Psoas muscle (tissue), 7 donors: ENCODE measurements at regions not wholly inside any gene's neighbourhood (a gene's known extent, or its start where the extent isn't known, plus 50 kb on each side); places are given as distances from the start of the nearest gene placed in this dataset.

Experiments
- ATAC-seq, 4 donors: fragments of 200-7000 bp; cut with Tn5 transposase; one replicate each; pipeline ENCODE4 v1.9.1; 2020; ENCODE audit warnings: moderate library complexity in 3 of 4, mild to moderate bottlenecking in 2 of 4
- DNase-seq, 2 donors: peaks; one replicate each; pipeline ENCODE4 v3.0.0-alpha.2; 2020
- H3K27ac ChIP-seq: fragments of 200-600 bp; one replicate; pipeline ENCODE4 v1.8.0; 2022
- H3K27me3 ChIP-seq, 3 donors: fragments of 200-600 bp in 1 of 3; one replicate each; pipeline versions ENCODE4 v1.6.1 to v1.8.0; 2013 to 2022; ENCODE audit warnings: low read length in 2 of 3, mild to moderate bottlenecking in 2 of 3, moderate library complexity in 1 of 3; ENCODE audit not compliant: insufficient read depth in 3 of 3
- H3K36me3 ChIP-seq, 2 donors: fragments of 200-600 bp in 1 of 2; one replicate each; pipeline versions ENCODE4 v1.6.1 to v1.8.0; 2013 to 2022; ENCODE audit warnings: low read depth in 1 of 2, mild to moderate bottlenecking in 1 of 2, moderate library complexity in 1 of 2; ENCODE audit not compliant: insufficient read depth in 1 of 2
- H3K4me1 ChIP-seq: fragments of 200-600 bp; one replicate; pipeline ENCODE4 v1.8.0; 2022
- H3K4me3 ChIP-seq: fragments of 200-600 bp; one replicate; pipeline ENCODE4 v1.8.0; 2022; ENCODE audit warnings: mild to moderate bottlenecking
- H3K9me3 ChIP-seq: fragments of 200-600 bp; one replicate; pipeline ENCODE4 v1.8.0; 2022
- CTCF ChIP-seq: fragments of 200-600 bp; IDR thresholded peaks from one replicate; pipeline ENCODE4 v1.8.0; 2022; ENCODE audit warnings: antibody characterized with exemption
- WGBS, 3 donors: extraction: QIAGEN DNeasy Blood & Tissue Kit; methylation state at CpG; one replicate each; pipeline versions ENCODE4 v1.1.6 to v1.1.7; 2013; 5-methylcytosine and 5-hydroxymethylcytosine counted together
- intact Hi-C, 2 donors: fragments of 100-400 bp; cut with DNase I; formaldehyde crosslinking; loops; one replicate each; pipeline versions ENCODE4 v1.11.0 to v1.14.2; 2022
- donor health status: healthy with polysubstance abuse.
- donor health status: DM: no; HTN: no; CAD: no; lungs with moderate emphysema.
- donor health status: Bipolar disorder and iron deficiency.
- donor health status: healthy.
- donor health status: DM: yes; HTN: yes; CAD: no.
- donor health status: DM: no; HTN: no; CAD: no.
- donor health status: DM: yes; HTN: yes; CAD: no.

GRCh38 chr1:175884369-175884768 is 141.0 kb upstream of the TNR start:
- intact Hi-C loops, result loop anchor here (10.0 kb wide), 2 partner anchors 730 to 740 kb away; no protein-coding TSS in a partner anchor
- H3K4me3 ChIP-seq, result no peak overlapping the region

GRCh38 chr1:175882192-175882591 is 138.8 kb upstream of the TNR start:
- Histone ChIP-seq H3K27me3 (no peaks in the 10 kb centered on the region), H3K4me3 (no peak overlapping the region), H3K9me3 (no peaks in the 10 kb centered on the region), H3K27ac (no peak overlapping the region), H3K4me1 (no peaks in the 10 kb centered on the region), H3K36me3 (no peaks in the 10 kb centered on the region)
- DNase-seq, result no peak
- ATAC-seq, result no peak
- intact Hi-C loops, result loop anchor here (10.0 kb wide), 2 partner anchors 727 to 737 kb away; no protein-coding TSS in a partner anchor
- 93 to 100% (median 98%) methylated on average over 1 of the region's 1 CpG for WGBS, 3 donors
- TF ChIP-seq CTCF, result no peak

More at GRCh38 chr1:175884369-175884768, 141.0 kb upstream of the TNR start:
- H3K36me3 ChIP-seq, result no peaks in the 10 kb centered on the region
- 64 to 79% (median 69%) methylated on average over 5 of the region's 5 CpGs for WGBS, 3 donors
- H3K27ac ChIP-seq, result no peak overlapping the region
- no peaks in the 10 kb centered on the region for H3K27me3 ChIP-seq
- ATAC-seq, result no peak
- DNase-seq, result no peak
- no peak for TF ChIP-seq CTCF
- H3K4me1 ChIP-seq, result no peaks in the 10 kb centered on the region
- H3K9me3 ChIP-seq, result no peaks in the 10 kb centered on the region

- intact Hi-C loops, result loop anchor here (10.0 kb wide), 2 partner anchors 727 to 737 kb away; no protein-coding TSS in a partner anchor
- no peak overlapping the region for H3K27ac ChIP-seq
- no peak overlapping the region for H3K4me3 ChIP-seq
Measured at GRCh38 chr1:175881246-175881976, 138.0 kb upstream of the TNR start.

GRCh38 chr1:175878775-175879174 is 135.4 kb upstream of the TNR start:
- intact Hi-C loops, result no loop called here
- no peak for TF ChIP-seq CTCF
- H3K4me3 ChIP-seq, result no peak overlapping the region
- H3K9me3 ChIP-seq, result no peaks in the 10 kb centered on the region
- H3K27me3 ChIP-seq, result no peaks in the 10 kb centered on the region
- H3K4me1 ChIP-seq, result no peaks in the 10 kb centered on the region
- WGBS, 3 donors, result 75 to 85% (median 79%) methylated on average over 8 of the region's 8 CpGs
- ATAC-seq (no peak), DNase-seq (no peak)
- H3K36me3 ChIP-seq, result no peaks in the 10 kb centered on the region
- H3K27ac ChIP-seq, result no peak overlapping the region

More at GRCh38 chr1:175881246-175881976, 138.0 kb upstream of the TNR start:
- H3K9me3 ChIP-seq, result no peaks in the 10 kb centered on the region
- ATAC-seq (no peak), DNase-seq (no peak)
- H3K4me1 ChIP-seq, result no peaks in the 10 kb centered on the region
- H3K36me3 ChIP-seq, result no peaks in the 10 kb centered on the region
- 44 to 52% (median 48%) methylated on average over 8 of the region's 8 CpGs for WGBS, 3 donors
- TF ChIP-seq CTCF, result no peak
- no peaks in the 10 kb centered on the region for H3K27me3 ChIP-seq
